Heart left ventricle (tissue), 16 donors: ENCODE measurements at regions not wholly inside any gene's neighbourhood (a gene's known extent, or its start where the extent isn't known, plus 50 kb on each side); places are given as distances from the start of the nearest gene placed in this dataset.

Source experiments
- ATAC-seq, 4 donors: fragments of 200-7000 bp; cut with Tn5 transposase; one replicate each; pipeline ENCODE4 v1.9.1; 2020 to 2022; ENCODE audit warnings: moderate library complexity in 4 of 4, mild to moderate bottlenecking in 3 of 4, moderate number of reproducible peaks in 1 of 4
- DNase-seq, 5 donors: peaks; one replicate each; pipeline ENCODE4 v3.0.0-alpha.2; 2020
- H3K27ac ChIP-seq, 12 donors: fragments of 200-600 bp; sonication (generic) in 4 of 12; one replicate each; pipeline versions ENCODE4 v1.5.0 to v1.8.0; 2016 to 2022; ENCODE audit warnings: mild to moderate bottlenecking in 2 of 12
- H3K27me3 ChIP-seq, 9 donors: fragments of 200-600 bp; sonication (generic) in 2 of 9; one replicate each; pipeline versions ENCODE4 v1.5.1 to v1.8.0; 2016 to 2022; ENCODE audit warnings: mild to moderate bottlenecking in 3 of 9
- H3K36me3 ChIP-seq, 9 donors: fragments of 200-600 bp; sonication (generic) in 2 of 9; one replicate each; pipeline versions ENCODE4 v1.5.0 to v1.8.0; 2018 to 2022; ENCODE audit warnings: mild to moderate bottlenecking in 2 of 9
- H3K4me1 ChIP-seq, 12 donors: fragments of 200-600 bp; sonication (generic) in 4 of 12; one replicate each; pipeline versions ENCODE4 v1.5.0 to v1.8.0; 2016 to 2022; ENCODE audit warnings: mild to moderate bottlenecking in 3 of 12
- H3K4me3 ChIP-seq, 12 donors: fragments of 200-600 bp; sonication (generic) in 4 of 12; one replicate each; pipeline versions ENCODE4 v1.5.0 to v1.8.0; 2017 to 2022; ENCODE audit warnings: mild to moderate bottlenecking in 9 of 12, moderate library complexity in 4 of 12
- H3K9me3 ChIP-seq, 12 donors: fragments of 200-600 bp; sonication (generic) in 4 of 12; one replicate each; pipeline versions ENCODE4 v1.5.0 to v1.8.0; 2016 to 2022; ENCODE audit warnings: mild to moderate bottlenecking in 1 of 12
- POLR2A ChIP-seq, 2 donors: fragments of 450-650 bp; IDR thresholded peaks; one replicate each; pipeline ENCODE4 v1.6.1; 2017; ENCODE audit warnings: antibody characterized with exemption in 2 of 2, mild to moderate bottlenecking in 2 of 2, moderate library complexity in 2 of 2
- WGBS, 4 donors: extraction: QIAGEN DNeasy Blood & Tissue Kit in 2 of 4; methylation state at CpG; one replicate each; pipeline versions ENCODE4 v1.1.5 to v1.1.7; 2013 to 2018; 5-methylcytosine and 5-hydroxymethylcytosine counted together
- intact Hi-C, 10 donors: fragments of 100-400 bp; cut with DNase I; formaldehyde crosslinking; loops; one replicate each; pipeline versions ENCODE4 v1.11.1 to v1.14.2; 2022
- TF ChIP-seq, protein P1 (sequence below), 12 donors: fragments of 200-600 bp; sonication (generic) in 4 of 12; IDR thresholded peaks; one replicate each; pipeline versions ENCODE4 v1.5.0 to v1.8.0; 2018 to 2022; ENCODE audit warnings: antibody characterized with exemption in 12 of 12, mild to moderate bottlenecking in 5 of 12
- donor health status: ischemic (EF 13 %, LVEDD 7.1; RV severe dilation, severe dysfunction).
- donor health status: healthy with polysubstance abuse.
- donor health status: DM: no; HTN: yes; CAD: no.
- donor health status: DM: no; HTN: no; CAD: no.
- donor health status: ischemic (EF 25% LVEDD 6.9; RV normal size, moderate dysfunction).
- donor health status: ischemic (EF 25% LVEDD 5.7; RV mildly dilated, moderate dysfunction).
- donor health status: healthy.
- donor health status: DM: yes; HTN: yes; CAD: no.
- donor health status: ischemic (EF 35%, LVEDD 5.7; RV mildly dilated, moderate dysfunction).
- donor health status: nonischemic (EF 11% LVEDD 7.7; RV severe dilation, severe dysfunction).
- donor health status: DM: yes; HTN: yes; CAD: no.
- donor health status: PGD.
- donor health status: ischemic (EF 29% LVEDD 5.4; RV normal size, mild dysfunction).
- donor health status: nonischemic (EF 23%, LVEDD 6.1; RV moderate dilation, normal function).

- Histone ChIP-seq H3K4me1 (peaks cover 0 to 18% (median 8%) of the 10 kb centered on the region in 12 donors), H3K4me3 (no peak overlapping the region), H3K36me3 (no peaks in the 10 kb centered on the region), H3K27ac (peak overlapping the region in 5 of 12 donors; percentile 1 to 37 (median 9)), H3K27me3 (no peaks in the 10 kb centered on the region), H3K9me3 (peaks cover 0 to 4% (median 0%) of the 10 kb centered on the region in 12 donors)
- WGBS, 4 donors, result 74 to 79% (median 76%) methylated on average over 9 of the region's 9 CpGs
- ATAC-seq (no peak), DNase-seq (no peak)
- no peak for TF ChIP-seq POLR2A (IDR thresholded peaks at IDR 0.05)
- TF ChIP-seq, protein P1, sequence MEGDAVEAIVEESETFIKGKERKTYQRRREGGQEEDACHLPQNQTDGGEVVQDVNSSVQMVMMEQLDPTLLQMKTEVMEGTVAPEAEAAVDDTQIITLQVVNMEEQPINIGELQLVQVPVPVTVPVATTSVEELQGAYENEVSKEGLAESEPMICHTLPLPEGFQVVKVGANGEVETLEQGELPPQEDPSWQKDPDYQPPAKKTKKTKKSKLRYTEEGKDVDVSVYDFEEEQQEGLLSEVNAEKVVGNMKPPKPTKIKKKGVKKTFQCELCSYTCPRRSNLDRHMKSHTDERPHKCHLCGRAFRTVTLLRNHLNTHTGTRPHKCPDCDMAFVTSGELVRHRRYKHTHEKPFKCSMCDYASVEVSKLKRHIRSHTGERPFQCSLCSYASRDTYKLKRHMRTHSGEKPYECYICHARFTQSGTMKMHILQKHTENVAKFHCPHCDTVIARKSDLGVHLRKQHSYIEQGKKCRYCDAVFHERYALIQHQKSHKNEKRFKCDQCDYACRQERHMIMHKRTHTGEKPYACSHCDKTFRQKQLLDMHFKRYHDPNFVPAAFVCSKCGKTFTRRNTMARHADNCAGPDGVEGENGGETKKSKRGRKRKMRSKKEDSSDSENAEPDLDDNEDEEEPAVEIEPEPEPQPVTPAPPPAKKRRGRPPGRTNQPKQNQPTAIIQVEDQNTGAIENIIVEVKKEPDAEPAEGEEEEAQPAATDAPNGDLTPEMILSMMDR (IDR thresholded peaks at IDR 0.05), result no peak
- intact Hi-C loops, result no loop called here
Measured at GRCh38 chr15:99496302-99496629, 69.5 kb upstream of the MEF2A start.

- Histone ChIP-seq H3K4me3 (no peak overlapping the region), H3K9me3 (peaks cover 0 to 4% (median 0%) of the 10 kb centered on the region in 12 donors), H3K4me1 (peaks cover 2 to 42% (median 19%) of the 10 kb centered on the region in 12 donors), H3K27me3 (no peaks in the 10 kb centered on the region), H3K27ac (no peak overlapping the region), H3K36me3 (no peaks in the 10 kb centered on the region)
- intact Hi-C loops, result loop anchor here in 2 of 10 donors (10.0 kb wide), 2 partner anchors 63 to 97 kb away; partner anchors contain the start of gene MEF2A (in 1 of the 2)
- ATAC-seq (no peak), DNase-seq (no peak)
- WGBS, 4 donors, result 93 to 97% (median 94%) methylated on average over 4 of the region's 4 CpGs
- TF ChIP-seq, protein P1 (IDR thresholded peaks at IDR 0.05), result no peak
- TF ChIP-seq POLR2A (IDR thresholded peaks at IDR 0.05), result no peak
Measured at GRCh38 chr15:99502182-99502581, 63.6 kb upstream of the MEF2A start.

DNA sequence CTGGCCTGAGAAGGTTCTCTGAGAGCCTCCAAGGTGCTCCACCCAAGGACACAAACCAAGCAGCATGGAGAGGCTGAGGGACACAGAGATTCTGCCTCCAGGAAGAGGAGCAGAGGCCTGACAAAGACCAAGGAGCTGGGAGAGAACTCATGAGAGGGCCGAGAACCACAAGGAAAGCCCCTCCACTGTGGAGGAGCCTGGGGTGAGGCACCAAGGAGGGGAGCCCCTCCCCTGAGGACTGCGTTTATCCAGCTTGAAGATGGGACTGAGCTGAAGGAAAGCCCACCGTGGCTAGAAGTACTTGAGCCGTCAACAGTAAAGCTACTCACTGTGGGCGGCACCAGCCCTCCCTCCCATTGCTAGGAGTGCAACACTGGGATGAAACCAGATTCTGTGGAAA, 63.1 kb upstream of the MEF2A start:
- Histone ChIP-seq H3K4me1 (peaks cover 3 to 46% (median 21%) of the 10 kb centered on the region in 12 donors), H3K27ac (no peak overlapping the region), H3K36me3 (no peaks in the 10 kb centered on the region), H3K9me3 (peaks cover 0 to 2% (median 0%) of the 10 kb centered on the region in 12 donors), H3K27me3 (no peaks in the 10 kb centered on the region), H3K4me3 (no peak overlapping the region)
- DNase-seq (no peak), ATAC-seq (no peak)
- intact Hi-C loops, result loop anchor here in 2 of 10 donors (10.0 kb wide), 2 partner anchors 62 to 98 kb away; partner anchors contain the start of gene MEF2A (in 1 of the 2)
- 96 to 98% (median 96%) methylated on average over 4 to 5 of the region's 5 CpGs for WGBS, 4 donors
- TF ChIP-seq POLR2A (IDR thresholded peaks at IDR 0.05), result no peak
- TF ChIP-seq, protein P1 (IDR thresholded peaks at IDR 0.05), result no peak

GRCh38 chr15:99503411-99503810, 62.4 kb upstream of the MEF2A start:
- ATAC-seq (no peak), DNase-seq (no peak)
- TF ChIP-seq POLR2A (IDR thresholded peaks at IDR 0.05), result no peak
- TF ChIP-seq, protein P1 (IDR thresholded peaks at IDR 0.05), result no peak
- peaks cover 3 to 54% (median 29%) of the 10 kb centered on the region in 12 donors for H3K4me1 ChIP-seq
- H3K27me3 ChIP-seq, result no peaks in the 10 kb centered on the region
- no peaks in the 10 kb centered on the region for H3K36me3 ChIP-seq
- WGBS, 4 donors, result 88 to 92% (median 90%) methylated on average over 11 of the region's 11 CpGs
- intact Hi-C loops, result loop anchor here in 2 of 10 donors (10.0 kb wide), 2 partner anchors 61 to 99 kb away; partner anchors contain the start of gene MEF2A (in 1 of the 2)
- no peak overlapping the region for H3K4me3 ChIP-seq
- H3K27ac ChIP-seq, result no peak overlapping the region
- no peaks in the 10 kb centered on the region for H3K9me3 ChIP-seq
